BJ (cell line): ENCODE measurements at regions not wholly inside any gene's neighbourhood (a gene's known extent, or its start where the extent isn't known, plus 50 kb on each side); places are given as distances from the start of the nearest gene placed in this dataset.

ENCODE experiments used
- CTCF ChIA-PET: fragments of 350-600 bp; formaldehyde crosslinking; extraction: SDS; loops from one replicate; lab custom pipeline; 2021; ENCODE audit warnings: antibody characterized with exemption, inconsistent platforms; lab: Yijun Ruan, JAX
- POLR2A ChIA-PET: fragments of 300-600 bp; sonication (Branson Sonifier 250); formaldehyde crosslinking; extraction: SDS; loops from one replicate; lab custom pipeline; 2021; ENCODE audit warnings: antibody characterized with exemption; lab: Charles Lee
- DNase-seq: peaks from one replicate; pipeline ENCODE4 v3.0.0-alpha.2; 2011; ENCODE audit warnings: low read depth
- H3K27me3 ChIP-seq: 2 replicates; pipeline ENCODE4 v1.6.0; 2011; ENCODE audit warnings: low read length; ENCODE audit not compliant: control insufficient read depth, insufficient read depth
- H3K36me3 ChIP-seq: 2 replicates; pipeline ENCODE4 v1.5.1; 2011; ENCODE audit warnings: low read length; ENCODE audit not compliant: control insufficient read depth, insufficient read depth
- H3K4me3 ChIP-seq: 2 replicates; pipeline ENCODE4 v1.5.1; 2011; ENCODE audit warnings: low read depth, mild to moderate bottlenecking, control low read depth, low read length
- TF ChIP-seq, protein P1 (sequence below): IDR thresholded peaks from 2 replicates; pipeline ENCODE4 v1.5.1; 2011; ENCODE audit warnings: low read depth, mild to moderate bottlenecking, control low read depth, inconsistent platforms, low read length, moderate library complexity; ENCODE audit not compliant: insufficient read depth

DNA sequence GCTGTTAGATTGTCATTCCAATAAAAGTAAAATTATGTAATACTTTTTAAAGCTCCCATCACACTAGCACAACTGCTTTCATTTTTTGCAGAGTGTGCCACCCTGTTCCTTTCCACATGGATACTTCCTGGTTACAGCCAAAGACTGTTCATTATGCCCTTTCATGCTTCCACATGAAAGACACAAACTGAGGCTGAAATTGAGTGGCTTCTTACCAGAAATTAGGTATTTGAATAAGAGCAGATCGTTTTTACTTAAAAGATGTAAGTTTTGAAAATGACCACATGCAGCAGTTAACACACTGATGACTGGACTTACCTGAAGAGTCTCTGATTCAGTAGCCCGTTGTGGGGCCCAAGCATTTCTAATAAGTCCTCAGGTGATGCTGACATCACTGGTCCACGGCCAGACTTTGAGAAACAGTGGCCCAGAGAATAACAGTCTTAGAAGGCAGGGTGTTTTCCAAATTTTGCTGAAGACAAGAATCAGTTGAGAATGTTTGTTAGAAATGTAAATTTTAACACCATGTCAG lies 187.6 kb upstream of the DMRT1 start:
- no peak overlapping the region for H3K4me3 ChIP-seq
- DNase-seq = no peak
- no peaks in the 10 kb centered on the region for H3K36me3 ChIP-seq
- CTCF ChIA-PET = no interaction called here
- POLR2A ChIA-PET = no interaction called here
- no peaks in the 10 kb centered on the region for H3K27me3 ChIP-seq
- TF ChIP-seq, protein P1, sequence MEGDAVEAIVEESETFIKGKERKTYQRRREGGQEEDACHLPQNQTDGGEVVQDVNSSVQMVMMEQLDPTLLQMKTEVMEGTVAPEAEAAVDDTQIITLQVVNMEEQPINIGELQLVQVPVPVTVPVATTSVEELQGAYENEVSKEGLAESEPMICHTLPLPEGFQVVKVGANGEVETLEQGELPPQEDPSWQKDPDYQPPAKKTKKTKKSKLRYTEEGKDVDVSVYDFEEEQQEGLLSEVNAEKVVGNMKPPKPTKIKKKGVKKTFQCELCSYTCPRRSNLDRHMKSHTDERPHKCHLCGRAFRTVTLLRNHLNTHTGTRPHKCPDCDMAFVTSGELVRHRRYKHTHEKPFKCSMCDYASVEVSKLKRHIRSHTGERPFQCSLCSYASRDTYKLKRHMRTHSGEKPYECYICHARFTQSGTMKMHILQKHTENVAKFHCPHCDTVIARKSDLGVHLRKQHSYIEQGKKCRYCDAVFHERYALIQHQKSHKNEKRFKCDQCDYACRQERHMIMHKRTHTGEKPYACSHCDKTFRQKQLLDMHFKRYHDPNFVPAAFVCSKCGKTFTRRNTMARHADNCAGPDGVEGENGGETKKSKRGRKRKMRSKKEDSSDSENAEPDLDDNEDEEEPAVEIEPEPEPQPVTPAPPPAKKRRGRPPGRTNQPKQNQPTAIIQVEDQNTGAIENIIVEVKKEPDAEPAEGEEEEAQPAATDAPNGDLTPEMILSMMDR = no peak

DNA sequence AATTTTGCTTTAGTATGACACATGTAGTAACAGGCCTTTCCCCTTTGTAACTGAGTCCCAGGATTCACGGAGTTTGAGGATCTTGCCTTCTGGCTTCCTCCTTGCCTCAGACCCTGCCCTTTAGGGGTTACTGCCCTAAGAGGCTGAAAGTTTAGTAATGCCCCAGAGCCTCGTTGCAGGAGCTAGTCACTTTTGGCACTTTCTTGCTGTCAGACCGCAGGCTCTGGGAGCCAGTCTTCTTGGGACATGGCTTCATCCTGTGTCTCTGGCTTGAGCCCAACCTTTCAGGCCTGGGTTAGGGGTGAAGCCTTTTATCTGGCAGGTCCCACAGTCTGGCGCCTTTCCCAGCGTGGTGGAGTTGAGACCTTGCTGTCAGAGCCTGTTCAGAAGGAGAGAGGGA lies 185.6 kb upstream of the DMRT1 start:
- CTCF ChIA-PET = no interaction called here
- DNase-seq = no peak
- TF ChIP-seq, protein P1 = no peak
- Histone ChIP-seq H3K36me3 (no peaks in the 10 kb centered on the region), H3K27me3 (no peaks in the 10 kb centered on the region), H3K4me3 (no peak overlapping the region)
- POLR2A ChIA-PET = no interaction called here

DNA sequence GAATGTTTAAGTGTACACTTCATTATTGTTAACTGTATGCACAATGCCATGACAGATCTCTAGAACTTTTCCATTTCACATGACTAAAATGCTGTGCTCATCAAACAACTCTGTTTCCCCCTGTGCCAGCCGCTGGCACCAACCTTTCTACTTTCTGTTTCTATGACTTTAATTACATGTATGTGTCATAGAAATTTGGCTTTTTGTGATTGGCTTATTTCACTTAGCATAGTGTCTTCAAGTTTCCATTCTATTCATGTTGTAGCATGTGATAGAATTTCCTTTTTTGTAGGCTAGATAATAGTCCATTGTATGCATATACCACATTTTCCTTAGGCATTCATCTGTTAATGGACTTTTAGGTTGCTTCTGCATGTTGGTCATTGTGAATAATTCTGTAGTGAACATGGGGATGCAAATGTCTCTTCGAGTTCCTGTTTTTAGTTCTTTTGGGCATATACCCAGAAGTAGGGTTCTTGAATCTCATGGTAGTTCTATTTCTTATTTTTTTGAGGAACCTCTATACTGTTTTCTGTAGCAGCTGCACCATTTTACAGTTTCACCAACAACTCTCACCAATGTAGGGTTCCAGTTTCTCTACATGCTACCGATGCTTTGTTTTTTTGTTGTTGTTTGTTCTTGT lies 184.4 kb upstream of the DMRT1 start:
- Histone ChIP-seq H3K36me3 (no peaks in the 10 kb centered on the region), H3K27me3 (no peaks in the 10 kb centered on the region), H3K4me3 (no peak overlapping the region)
- TF ChIP-seq, protein P1 = peak; percentile 13; the same call in 1 of the 2 replicates
- CTCF ChIA-PET = interaction anchor here (0.6 kb wide), 1 partner anchor 13 kb away, joined by 3 read pairs; no protein-coding TSS in a partner anchor
- POLR2A ChIA-PET = no interaction called here
- no peak for DNase-seq

DNA sequence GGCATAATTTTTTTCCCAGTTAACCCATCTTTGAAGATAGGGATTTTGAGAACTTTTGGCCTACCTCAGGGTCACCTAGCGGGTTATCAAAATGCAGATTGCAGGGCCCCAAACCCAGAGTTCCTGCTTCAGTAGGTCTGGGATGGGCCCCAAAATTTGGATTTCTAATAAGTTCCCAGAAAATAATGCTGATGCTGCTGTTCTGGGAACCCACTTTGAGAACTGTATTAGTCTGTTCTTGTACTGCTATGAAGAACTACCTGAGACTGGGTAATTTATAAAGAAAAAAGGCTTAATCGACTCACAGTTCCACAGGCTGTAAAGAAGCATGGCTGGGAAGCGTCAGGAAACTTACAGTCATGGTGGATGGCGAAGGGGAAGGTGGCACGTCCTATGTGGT lies 182.2 kb upstream of the DMRT1 start:
- H3K4me3 ChIP-seq = no peak overlapping the region
- no peak for DNase-seq
- TF ChIP-seq, protein P1 = no peak
- ChIA-PET CTCF (no interaction called here), POLR2A (no interaction called here)
- H3K27me3 ChIP-seq = no peaks in the 10 kb centered on the region
- H3K36me3 ChIP-seq = no peaks in the 10 kb centered on the region

DNA sequence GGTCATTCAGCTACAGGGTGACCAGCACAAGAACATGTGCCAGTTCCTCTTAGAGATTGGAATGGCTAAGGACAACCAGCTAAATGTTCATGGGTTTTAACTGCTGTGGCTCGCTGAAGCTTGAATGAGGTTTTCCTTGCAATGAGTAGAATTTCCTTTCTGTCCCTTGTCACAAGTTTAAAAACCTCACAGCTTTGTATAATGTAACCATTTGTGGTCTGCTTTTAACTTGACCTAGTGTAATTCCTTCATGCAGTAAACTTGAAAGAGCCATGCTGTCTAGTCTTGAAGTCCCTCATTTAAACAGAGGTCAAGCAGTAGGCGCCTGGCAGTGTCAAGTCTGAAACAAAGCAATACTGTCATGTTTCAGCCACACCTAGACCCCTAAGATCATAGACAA lies 181.3 kb upstream of the DMRT1 start:
- CTCF ChIA-PET = interaction anchor here (1.3 kb wide), 2 partner anchors 10 kb away, joined by 4 to 6 read pairs; no protein-coding TSS in a partner anchor
- H3K4me3 ChIP-seq = no peak overlapping the region
- POLR2A ChIA-PET = no interaction called here

More for the DNA sequence above, 181.3 kb upstream of the DMRT1 start:
- TF ChIP-seq, protein P1 = no peak
- no peaks in the 10 kb centered on the region for H3K27me3 ChIP-seq
- no peaks in the 10 kb centered on the region for H3K36me3 ChIP-seq
- no peak for DNase-seq
